ENCODE measurements at regions not wholly inside any gene's neighbourhood (a gene's known extent, or its start where the extent isn't known, plus 50 kb on each side); places are given as distances from the start of the nearest gene placed in this dataset.
A peak's percentile ranks its signal among the peaks of the same experiment; 100 is the strongest.

GRCh38 chr16:13756411-13757140 lies 163.4 kb upstream of the ERCC4 start:
- CTCF ChIA-PET (ENCODE audit: unreplicated experiment), result no interaction called here
- TF ChIP-seq EZH2phosphoT487 (IDR thresholded peaks at IDR 0.05; ENCODE audit: borderline replicate concordance, low read depth, low read length), result no peak
- TF ChIP-seq CTCF (conservative IDR thresholded peaks at IDR 0.05; ENCODE audit: low read length), result no peak
- no peak for DNase-seq (ENCODE audit: low spot score)

DNA sequence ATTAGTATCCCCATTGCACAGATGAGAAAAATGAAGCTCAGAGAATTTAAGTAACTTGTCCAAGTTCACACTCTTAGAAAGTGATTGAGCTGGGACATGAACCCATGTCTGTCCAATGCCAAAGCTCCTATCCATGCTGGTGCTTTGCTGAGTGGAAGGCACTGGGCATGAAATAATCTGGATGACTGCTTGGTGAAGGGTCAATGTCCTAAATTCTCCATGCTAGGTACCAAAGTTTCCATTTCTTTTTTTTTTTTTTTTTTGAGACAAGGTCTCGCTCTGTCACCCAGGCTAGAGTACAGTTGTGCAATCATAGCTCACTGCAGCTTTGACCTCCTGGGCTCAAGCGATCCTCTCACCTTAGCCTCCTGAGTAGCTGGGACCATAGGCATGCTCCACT lies 153.6 kb upstream of the ERCC4 start:
- TF ChIP-seq CTCF (conservative IDR thresholded peaks at IDR 0.05; ENCODE audit: low read length), result no peak
- TF ChIP-seq EZH2phosphoT487 (IDR thresholded peaks at IDR 0.05; ENCODE audit: borderline replicate concordance, low read depth, low read length), result no peak
- H3K27ac ChIP-seq (ENCODE audit: low read depth, low read length, poor library complexity, severe bottlenecking), result no peak overlapping the region
- H3K4me1 ChIP-seq (ENCODE audit: insufficient read depth, low read length, poor library complexity, severe bottlenecking), result peaks cover 9% of the 10 kb centered on the region
- DNase-seq (ENCODE audit: low spot score), result no peak
- H3K79me2 ChIP-seq (ENCODE audit: insufficient read depth, low read depth, low read length), result no peaks in the 10 kb centered on the region
- no peak overlapping the region for H2AFZ ChIP-seq (ENCODE audit: low read length)
- no peaks in the 10 kb centered on the region for H3K9me2 ChIP-seq (ENCODE audit: insufficient read depth, low read length)
- ChIA-PET POLR2A (interaction anchor here (0.7 to 1.2 kb wide), 4 partner anchors 10 to 660 kb away, joined by 3 to 4 read pairs (median 3); no protein-coding TSS in a partner anchor), CTCF (ENCODE audit: unreplicated experiment) (no interaction called here)
- no peaks in the 10 kb centered on the region for H3K9me3 ChIP-seq (ENCODE audit: low read length)
- no peak overlapping the region for H3K4me3 ChIP-seq (ENCODE audit: low read depth, low read length, poor library complexity, severe bottlenecking)
- BruUV-seq (replicated peaks), result no TSS peak
- intact Hi-C loops (cut with micrococcal nuclease; ENCODE audit: unreplicated experiment), result no loop called here
- H4K20me1 ChIP-seq (ENCODE audit: insufficient read depth, low read length), result no peaks in the 10 kb centered on the region
- H3K36me3 ChIP-seq (ENCODE audit: insufficient read depth, low read length), result no peaks in the 10 kb centered on the region
- H3K4me2 ChIP-seq (ENCODE audit: low read length), result no peak overlapping the region

More at GRCh38 chr16:13756411-13757140, 163.4 kb upstream of the ERCC4 start:
- Histone ChIP-seq H3K4me1 (ENCODE audit: insufficient read depth, low read length, poor library complexity, severe bottlenecking) (no peaks in the 10 kb centered on the region), H3K9me3 (ENCODE audit: low read length) (no peaks in the 10 kb centered on the region), H3K4me2 (ENCODE audit: low read length) (no peak overlapping the region), H4K20me1 (ENCODE audit: insufficient read depth, low read length) (no peaks in the 10 kb centered on the region), H2AFZ (ENCODE audit: low read length) (no peak overlapping the region), H3K27ac (ENCODE audit: low read depth, low read length, poor library complexity, severe bottlenecking) (no peak overlapping the region), H3K9me2 (ENCODE audit: insufficient read depth, low read length) (no peaks in the 10 kb centered on the region), H3K4me3 (ENCODE audit: low read depth, low read length, poor library complexity, severe bottlenecking) (no peak overlapping the region), H3K36me3 (ENCODE audit: insufficient read depth, low read length) (no peaks in the 10 kb centered on the region), H3K79me2 (ENCODE audit: insufficient read depth, low read depth, low read length) (no peaks in the 10 kb centered on the region)
- POLR2A ChIA-PET, result interaction anchor here (1.0 kb wide), 1 partner anchor 10 kb away, joined by 3 read pairs; no protein-coding TSS in a partner anchor
- no TSS peak for BruUV-seq (replicated peaks)
- intact Hi-C loops (cut with micrococcal nuclease; ENCODE audit: unreplicated experiment), result no loop called here

GRCh38 chr16:13767215-13767614 lies 152.7 kb upstream of the ERCC4 start:
- Histone ChIP-seq H4K20me1 (ENCODE audit: insufficient read depth, low read length) (no peaks in the 10 kb centered on the region), H3K4me3 (ENCODE audit: low read depth, low read length, poor library complexity, severe bottlenecking) (no peak overlapping the region), H3K79me2 (ENCODE audit: insufficient read depth, low read depth, low read length) (no peaks in the 10 kb centered on the region), H2AFZ (ENCODE audit: low read length) (no peak overlapping the region), H3K4me1 (ENCODE audit: insufficient read depth, low read length, poor library complexity, severe bottlenecking) (peaks cover 9% of the 10 kb centered on the region), H3K36me3 (ENCODE audit: insufficient read depth, low read length) (no peaks in the 10 kb centered on the region), H3K27ac (ENCODE audit: low read depth, low read length, poor library complexity, severe bottlenecking) (no peak overlapping the region), H3K9me2 (ENCODE audit: insufficient read depth, low read length) (no peaks in the 10 kb centered on the region), H3K9me3 (ENCODE audit: low read length) (no peaks in the 10 kb centered on the region), H3K4me2 (ENCODE audit: low read length) (no peak overlapping the region)
- ChIA-PET POLR2A (interaction anchor here (1.0 to 1.2 kb wide), 2 partner anchors 11 to 122 kb away, joined by 3 read pairs; no protein-coding TSS in a partner anchor), CTCF (ENCODE audit: unreplicated experiment) (no interaction called here)
- TF ChIP-seq CTCF (conservative IDR thresholded peaks at IDR 0.05; ENCODE audit: low read length) (0 out of 2 replicates have a peak, but pooled peaks have one; percentile 45), EZH2phosphoT487 (IDR thresholded peaks at IDR 0.05; ENCODE audit: borderline replicate concordance, low read depth, low read length) (no peak)
- DNase-seq (ENCODE audit: low spot score), result peak; percentile 5
- intact Hi-C loops (cut with micrococcal nuclease; ENCODE audit: unreplicated experiment), result no loop called here
- no TSS peak for BruUV-seq (replicated peaks)

All from OCI-LY7 (cell line).